SJSA1 (cell line): ENCODE measurements at regions not wholly inside any gene's neighbourhood (a gene's known extent, or its start where the extent isn't known, plus 50 kb on each side); places are given as distances from the start of the nearest gene placed in this dataset.
"Not testable (repeated sequence)": the region's sequence is repeated elsewhere in the genome, so short reads cannot be mapped to it uniquely, and the experiment has no call there.

Experiments
- DNase-seq, 2 experiments: peaks; one replicate each; pipeline ENCODE4 v3.0.0-alpha.2; 2015 to 2020; ENCODE audit warnings: low spot score in 2 of 2, low read depth in 1 of 2
- H3K27ac ChIP-seq: fragments of 250-450 bp; sonication (Bioruptor Pico); 2 replicates; pipeline ENCODE4 v1.5.1; 2020; ENCODE audit warnings: mild to moderate bottlenecking, moderate library complexity
- H3K27me3 ChIP-seq: fragments of 250-450 bp; sonication (Bioruptor Pico); replicated peaks from 2 replicates; pipeline ENCODE4 v1.5.1; 2020; ENCODE audit warnings: mild to moderate bottlenecking, moderate library complexity
- H3K36me3 ChIP-seq: fragments of 250-450 bp; sonication (Bioruptor Pico); 2 replicates; pipeline ENCODE4 v1.5.1; 2020; ENCODE audit warnings: mild to moderate bottlenecking
- H3K4me1 ChIP-seq: fragments of 250-450 bp; sonication (Bioruptor Pico); replicated peaks from 2 replicates; pipeline ENCODE4 v1.6.1; 2021; ENCODE audit warnings: mild to moderate bottlenecking
- H3K4me3 ChIP-seq: fragments of 250-450 bp; sonication (Bioruptor Pico); 2 replicates; pipeline ENCODE4 v1.5.1; 2020; ENCODE audit warnings: mild to moderate bottlenecking
- H3K9me3 ChIP-seq: fragments of 250-450 bp; sonication (Bioruptor Pico); replicated peaks from 2 replicates; pipeline ENCODE4 v1.5.1; 2020; ENCODE audit warnings: mild to moderate bottlenecking

GRCh38 chr18:60020107-60020925 lies 120.5 kb downstream of the PMAIP1 start:
- DNase-seq: peak in 1 of 2 experiments; percentile 40
- peaks cover 56% of the 10 kb centered on the region for H3K4me1 ChIP-seq
- no peaks in the 10 kb centered on the region for H3K27me3 ChIP-seq
- H3K36me3 ChIP-seq: no peaks in the 10 kb centered on the region
- peak overlapping the region; percentile 58 for H3K27ac ChIP-seq
- H3K9me3 ChIP-seq: no peaks in the 10 kb centered on the region
- no peak overlapping the region for H3K4me3 ChIP-seq

- H3K36me3 ChIP-seq: no peaks in the 10 kb centered on the region
- peak; percentile 78 to 84 for DNase-seq
- H3K9me3 ChIP-seq: no peaks in the 10 kb centered on the region
- no peak overlapping the region for H3K4me3 ChIP-seq
- H3K27ac ChIP-seq: peak overlapping the region; percentile 58
- peaks cover 48% of the 10 kb centered on the region for H3K4me1 ChIP-seq
- H3K27me3 ChIP-seq: no peaks in the 10 kb centered on the region
Observed at GRCh38 chr18:60019463-60019840, 119.7 kb downstream of the PMAIP1 start.

- H3K4me1 ChIP-seq: peaks cover 48% of the 10 kb centered on the region
- no peaks in the 10 kb centered on the region for H3K9me3 ChIP-seq
- no peaks in the 10 kb centered on the region for H3K36me3 ChIP-seq
- DNase-seq: peak in 1 of 2 experiments; percentile 77
- H3K27me3 ChIP-seq: no peaks in the 10 kb centered on the region
- peak overlapping the region; percentile 58 for H3K27ac ChIP-seq
- H3K4me3 ChIP-seq: no peak overlapping the region
Observed at GRCh38 chr18:60018618-60019462, 119.0 kb downstream of the PMAIP1 start.

GRCh38 chr18:60018134-60018533 lies 118.3 kb downstream of the PMAIP1 start:
- not testable (repeated sequence) for H3K4me3 ChIP-seq, DNase-seq, H3K9me3 ChIP-seq, H3K36me3 ChIP-seq, H3K27me3 ChIP-seq, H3K27ac ChIP-seq
- H3K4me1 ChIP-seq: peaks cover 47% of the 10 kb centered on the region

- DNase-seq: no peak
- Histone ChIP-seq H3K4me1 (peaks cover 40% of the 10 kb centered on the region), H3K36me3 (no peaks in the 10 kb centered on the region), H3K4me3 (no peak overlapping the region), H3K27ac (no peak overlapping the region), H3K9me3 (no peaks in the 10 kb centered on the region), H3K27me3 (no peaks in the 10 kb centered on the region)
Observed at GRCh38 chr18:60017371-60017770, 117.6 kb downstream of the PMAIP1 start.

- H3K9me3 ChIP-seq, H3K27me3 ChIP-seq, H3K27ac ChIP-seq, H3K4me3 ChIP-seq, H3K36me3 ChIP-seq, DNase-seq: not testable (repeated sequence)
- peaks cover 24% of the 10 kb centered on the region for H3K4me1 ChIP-seq
Observed at GRCh38 chr18:60015826-60016225, 116.0 kb downstream of the PMAIP1 start.

- H3K27ac ChIP-seq, H3K4me1 ChIP-seq, H3K36me3 ChIP-seq, H3K4me3 ChIP-seq, H3K27me3 ChIP-seq, H3K9me3 ChIP-seq, DNase-seq: not testable (repeated sequence)
Observed at GRCh38 chr18:60013148-60013547, 113.4 kb downstream of the PMAIP1 start.

GRCh38 chr18:60010984-60011383 lies 111.2 kb downstream of the PMAIP1 start:
- H3K9me3 ChIP-seq: no peaks in the 10 kb centered on the region

GRCh38 chr18:60010513-60010912 lies 110.7 kb downstream of the PMAIP1 start:
- H3K27me3 ChIP-seq: no peaks in the 10 kb centered on the region
- H3K4me1 ChIP-seq: peaks cover 4% of the 10 kb centered on the region; the same call in 1 of the 2 replicates

More at GRCh38 chr18:60010984-60011383, 111.2 kb downstream of the PMAIP1 start:
- H3K27me3 ChIP-seq: no peaks in the 10 kb centered on the region
- no peaks in the 10 kb centered on the region for H3K36me3 ChIP-seq
- peaks cover 4% of the 10 kb centered on the region; the same call in 1 of the 2 replicates for H3K4me1 ChIP-seq
- no peak overlapping the region for H3K27ac ChIP-seq
- no peak for DNase-seq
- H3K4me3 ChIP-seq: no peak overlapping the region

GRCh38 chr18:60007661-60008060 lies 107.9 kb downstream of the PMAIP1 start:
- H3K36me3 ChIP-seq: no peaks in the 10 kb centered on the region
- H3K27ac ChIP-seq: no peak overlapping the region
- no peaks in the 10 kb centered on the region for H3K27me3 ChIP-seq
- no peak for DNase-seq
- H3K4me3 ChIP-seq: no peak overlapping the region
- peaks cover 4% of the 10 kb centered on the region; the same call in 1 of the 2 replicates for H3K4me1 ChIP-seq
- no peaks in the 10 kb centered on the region for H3K9me3 ChIP-seq

More at GRCh38 chr18:60010513-60010912, 110.7 kb downstream of the PMAIP1 start:
- H3K27ac ChIP-seq: no peak overlapping the region
- no peaks in the 10 kb centered on the region for H3K36me3 ChIP-seq
- H3K9me3 ChIP-seq: no peaks in the 10 kb centered on the region
- no peak overlapping the region for H3K4me3 ChIP-seq
- no peak for DNase-seq

- Histone ChIP-seq H3K27ac (no peak overlapping the region), H3K4me1 (peaks cover 4% of the 10 kb centered on the region; the same call in 1 of the 2 replicates), H3K9me3 (no peaks in the 10 kb centered on the region), H3K4me3 (no peak overlapping the region), H3K27me3 (no peaks in the 10 kb centered on the region), H3K36me3 (no peaks in the 10 kb centered on the region)
- DNase-seq: no peak
Observed at GRCh38 chr18:60003610-60004185, 103.9 kb downstream of the PMAIP1 start.

GRCh38 chr18:59996370-59996966 lies 96.7 kb downstream of the PMAIP1 start:
- H3K27me3 ChIP-seq: no peaks in the 10 kb centered on the region
- DNase-seq: peak; percentile 44 to 52
- H3K4me1 ChIP-seq: no peaks in the 10 kb centered on the region
- H3K9me3 ChIP-seq: no peaks in the 10 kb centered on the region
- H3K36me3 ChIP-seq: no peaks in the 10 kb centered on the region
- no peak overlapping the region for H3K27ac ChIP-seq
- H3K4me3 ChIP-seq: no peak overlapping the region

- no peak overlapping the region for H3K4me3 ChIP-seq
- H3K36me3 ChIP-seq: no peaks in the 10 kb centered on the region
- H3K27ac ChIP-seq: no peak overlapping the region
- no peak for DNase-seq
- H3K9me3 ChIP-seq: no peaks in the 10 kb centered on the region
- no peaks in the 10 kb centered on the region for H3K27me3 ChIP-seq
- H3K4me1 ChIP-seq: no peaks in the 10 kb centered on the region
Observed at GRCh38 chr18:59994357-59994756, 94.6 kb downstream of the PMAIP1 start.
